Caki2 (cell line): ENCODE measurements at regions not wholly inside any gene's neighbourhood (a gene's known extent, or its start where the extent isn't known, plus 50 kb on each side); places are given as distances from the start of the nearest gene placed in this dataset.
A peak's percentile ranks its signal among the peaks of the same experiment; 100 is the strongest.

ENCODE experiments used
- DNase-seq: peaks from one replicate; pipeline ENCODE4 v3.0.0-alpha.2; 2015; ENCODE audit warnings: low read depth
- in situ Hi-C: cut with HindIII; loops from 2 replicates; pipeline ENCODE4 v1.10.0; 2016; ENCODE audit warnings: low sequenced_read_pairs, low pct_unique_long_range_greater_than_20kb, mixed read lengths

DNA sequence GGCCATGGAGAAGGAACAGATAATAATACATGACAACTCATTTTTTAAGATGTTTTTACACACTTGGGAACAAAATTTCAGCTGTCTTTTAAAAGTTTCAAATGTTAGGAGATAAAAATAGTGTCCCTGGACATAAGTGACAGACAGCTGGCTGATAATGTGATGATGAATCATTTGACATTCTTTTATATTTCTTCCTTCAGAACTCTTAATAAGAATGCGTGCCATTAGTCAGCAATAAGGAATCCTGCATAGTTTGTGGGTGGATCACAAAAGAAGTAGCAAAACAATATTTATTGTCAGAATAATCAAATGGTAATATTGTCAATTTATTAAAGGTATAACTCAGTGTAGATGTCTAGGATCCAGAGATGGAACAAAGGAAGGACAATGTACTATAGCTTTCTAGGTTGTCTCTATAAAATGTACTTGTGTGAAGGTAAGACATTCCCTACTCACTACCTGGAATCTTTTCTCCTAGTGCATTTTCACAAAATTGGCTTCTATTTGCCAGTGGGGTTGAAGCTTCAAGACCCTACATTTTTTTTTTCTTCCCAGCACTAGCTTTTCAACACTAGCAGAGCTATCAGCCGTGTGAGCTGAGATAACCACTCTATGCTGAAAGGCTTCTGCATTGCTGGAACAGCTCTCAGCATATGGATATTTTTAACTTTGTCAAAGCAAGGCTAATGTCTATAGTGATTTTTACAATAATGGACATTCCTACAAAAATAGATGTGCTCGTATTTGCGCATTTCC lies 175.6 kb upstream of the SLITRK6 start:
- in situ Hi-C loops: no loop called here
- no peak for DNase-seq

GRCh38 chr13:85970727-85971126 lies 171.5 kb upstream of the SLITRK6 start:
- no peak for DNase-seq
- in situ Hi-C loops: no loop called here

DNA sequence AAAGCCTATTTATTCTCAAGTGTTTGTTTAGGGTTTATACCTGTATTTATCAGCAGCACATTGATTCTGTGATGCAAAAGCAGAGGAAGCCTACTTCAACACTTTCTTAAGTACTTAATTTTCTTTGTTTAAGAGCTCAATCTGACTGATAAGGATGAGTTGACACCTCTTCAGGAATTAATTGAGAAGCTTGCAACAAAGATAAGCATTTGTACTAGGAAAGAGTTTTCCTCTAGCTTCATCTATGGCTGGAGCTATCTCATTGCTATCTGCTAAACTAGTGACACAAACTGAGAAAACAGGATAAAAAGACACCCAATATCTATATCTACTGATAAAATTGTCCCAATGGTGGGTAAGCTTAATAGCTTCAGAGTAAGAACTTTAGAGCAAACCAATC lies 170.1 kb upstream of the SLITRK6 start:
- in situ Hi-C loops: no loop called here
- no peak for DNase-seq

DNA sequence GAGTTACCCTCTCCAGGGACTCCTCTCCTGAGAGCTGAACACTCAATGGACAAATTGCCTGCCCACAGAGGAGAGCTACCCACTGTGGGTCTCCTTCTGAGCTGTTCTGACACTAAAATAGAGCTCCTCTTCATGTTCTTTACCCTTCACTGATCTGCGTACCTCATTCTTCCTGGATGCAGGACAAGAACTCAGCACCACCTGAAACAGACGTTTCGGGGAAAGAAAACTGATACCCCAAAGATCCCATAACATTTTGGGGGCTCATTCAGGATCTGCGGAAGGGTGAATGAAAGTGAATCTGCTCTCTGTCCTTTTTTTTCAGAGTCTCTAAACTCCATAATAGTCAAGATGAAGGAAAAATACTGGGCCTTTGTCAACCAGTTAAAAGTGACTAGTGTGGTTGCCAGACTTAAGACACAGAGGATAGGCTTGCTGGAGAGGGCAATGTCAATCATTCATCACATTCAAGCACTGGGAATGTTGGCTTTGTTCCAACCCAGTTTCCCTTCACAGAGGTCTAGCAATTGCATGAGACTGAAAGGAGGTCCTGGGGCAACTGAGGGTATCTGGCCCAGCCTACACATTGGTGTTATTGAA lies 136.7 kb upstream of the SLITRK6 start:
- in situ Hi-C loops: no loop called here
- peak; percentile 3 for DNase-seq

DNA sequence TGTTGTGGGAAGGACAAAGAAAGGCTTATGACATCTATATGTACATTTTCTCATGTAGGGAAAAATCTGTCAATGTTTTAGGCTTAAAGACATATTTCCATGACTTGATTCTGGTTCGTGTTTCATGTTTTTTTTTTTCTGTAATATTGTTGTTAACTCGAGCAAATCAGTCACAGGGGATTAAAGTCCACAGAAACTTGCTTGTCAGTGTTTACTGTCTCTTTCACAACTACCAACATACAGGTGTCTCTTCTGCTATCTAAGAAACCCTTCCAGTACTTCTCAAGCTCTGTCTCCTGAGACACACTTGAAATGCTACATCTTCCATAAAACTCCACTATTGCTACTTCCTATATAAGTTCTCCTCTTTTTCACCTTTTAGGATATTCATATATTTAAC lies 130.9 kb upstream of the SLITRK6 start:
- in situ Hi-C loops: no loop called here

GRCh38 chr13:85910962-85911361 lies 111.7 kb upstream of the SLITRK6 start:
- in situ Hi-C loops: no loop called here
- no peak for DNase-seq

More for the DNA sequence above, 130.9 kb upstream of the SLITRK6 start:
- DNase-seq: no peak

DNA sequence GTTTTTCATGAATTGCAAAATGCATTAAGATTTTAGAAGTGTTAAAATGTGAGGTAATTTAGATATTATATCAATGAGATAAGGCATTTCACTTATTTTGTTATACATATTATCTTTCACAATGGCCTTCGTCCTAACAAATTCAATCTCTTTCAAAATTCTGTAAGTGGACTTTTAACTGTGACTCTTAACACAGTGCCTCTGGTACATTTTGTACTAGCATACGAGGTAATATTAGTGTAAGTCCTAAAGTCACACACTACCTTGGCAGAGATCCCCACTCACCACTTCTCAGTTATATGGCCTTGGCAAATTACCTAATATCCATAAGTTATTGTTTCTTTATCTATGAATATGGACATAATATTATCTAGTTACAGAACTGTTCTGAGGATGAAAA lies 101.3 kb upstream of the SLITRK6 start:
- DNase-seq: no peak

DNA sequence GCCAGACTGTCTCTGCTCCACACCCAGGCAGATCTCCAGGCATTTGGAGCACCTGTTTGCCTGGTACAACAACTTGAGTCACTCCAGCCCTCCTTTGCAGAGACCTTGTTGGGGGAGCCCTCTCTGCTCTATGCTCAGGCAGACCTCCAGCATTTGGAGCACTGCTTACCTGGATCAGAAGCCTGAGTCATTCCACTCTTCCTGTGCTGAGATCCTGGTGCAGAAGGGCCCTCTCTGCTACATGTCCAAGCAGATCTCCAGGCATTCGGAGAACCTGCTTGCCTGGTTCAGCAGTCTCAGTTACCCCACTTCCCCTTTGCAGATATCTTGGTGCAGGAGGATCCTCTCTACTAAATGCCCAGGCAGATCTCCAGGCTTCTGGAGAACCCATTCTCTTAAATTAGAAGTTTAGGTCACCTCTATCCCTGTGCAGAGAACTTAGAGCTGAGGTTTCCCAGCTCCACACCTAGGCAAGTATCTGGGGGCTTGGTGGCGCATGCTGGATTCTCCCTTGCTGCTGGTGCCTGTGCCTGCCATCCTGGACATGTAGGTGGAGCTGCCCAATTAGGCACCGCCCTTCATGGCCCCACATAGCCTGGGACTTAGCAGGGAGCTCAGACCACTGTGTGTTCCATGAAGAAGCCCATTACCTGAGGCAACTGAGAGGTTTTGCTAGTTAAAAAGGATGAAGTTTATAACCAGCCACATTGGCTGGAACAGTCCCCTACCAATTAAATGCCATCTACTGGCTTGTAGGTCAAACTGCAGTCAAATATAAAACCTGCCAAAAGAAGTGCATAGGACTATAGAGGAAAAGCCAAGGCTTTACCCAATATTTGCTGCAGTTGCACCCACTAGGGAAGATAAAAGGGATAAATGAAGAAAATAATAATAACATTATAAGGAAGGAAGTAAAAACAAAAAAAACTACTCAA lies 97.6 kb upstream of the SLITRK6 start:
- DNase-seq: no peak
- in situ Hi-C loops: no loop called here

More for the DNA sequence above, 101.3 kb upstream of the SLITRK6 start:
- in situ Hi-C loops: no loop called here

GRCh38 chr13:85887406-85887805 lies 88.2 kb upstream of the SLITRK6 start:
- DNase-seq: no peak
- in situ Hi-C loops: no loop called here

DNA sequence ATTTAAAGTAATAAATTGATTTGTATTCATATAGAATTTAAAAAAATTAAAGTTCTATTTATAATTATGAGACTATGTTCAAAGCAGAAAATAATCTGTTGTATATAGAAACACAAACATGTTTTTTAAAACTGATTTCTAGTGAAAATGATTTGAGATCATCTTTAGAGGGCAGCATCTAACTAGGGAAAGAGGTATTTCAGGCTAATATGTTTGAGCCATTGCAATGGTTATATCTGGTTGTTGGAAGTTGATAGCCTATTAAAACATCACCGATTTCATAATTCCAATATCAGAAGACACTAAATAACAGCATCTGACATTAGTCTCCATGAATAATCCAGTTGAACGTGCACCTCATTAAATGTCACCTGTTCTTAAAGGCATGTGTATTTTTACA lies 79.8 kb upstream of the SLITRK6 start:
- in situ Hi-C loops: no loop called here
- DNase-seq: no peak

DNA sequence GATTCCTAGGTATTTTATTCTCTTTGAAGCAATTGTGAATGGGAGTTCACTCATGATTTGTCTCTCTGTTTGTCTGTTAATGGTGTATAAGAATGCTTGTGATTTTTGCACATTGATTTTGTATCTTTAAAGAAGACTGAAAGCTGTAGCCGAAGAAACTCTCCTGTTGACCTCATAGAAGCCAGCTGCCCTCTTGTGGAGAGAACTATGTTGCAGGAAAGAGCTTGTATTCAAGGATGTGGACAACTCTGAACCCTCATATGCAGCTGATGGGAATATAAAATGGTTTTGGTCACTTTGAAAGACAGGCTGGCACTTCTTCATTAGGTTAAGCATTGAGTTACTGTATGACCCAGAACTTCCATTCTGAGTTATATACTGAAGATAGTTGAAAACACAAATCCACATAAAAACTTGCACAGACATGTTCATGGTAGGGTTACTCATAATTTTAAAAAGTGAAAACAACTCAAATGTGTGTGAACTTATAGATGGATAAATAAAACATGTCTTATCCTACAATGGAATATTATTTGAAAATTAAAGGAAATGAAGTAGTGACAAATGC lies 65.8 kb upstream of the SLITRK6 start:
- in situ Hi-C loops: no loop called here
- peak; percentile 4 for DNase-seq

- DNase-seq: no peak
- in situ Hi-C loops: no loop called here
Measured at GRCh38 chr13:85853901-85854663, 54.9 kb upstream of the SLITRK6 start.

GRCh38 chr13:85853161-85853894 lies 54.1 kb upstream of the SLITRK6 start:
- in situ Hi-C loops: no loop called here
- no peak for DNase-seq
